Esophagus mucosa (tissue), 1 donor: ENCODE measurements at regions not wholly inside any gene's neighbourhood (a gene's known extent, or its start where the extent isn't known, plus 50 kb on each side); places are given as distances from the start of the nearest gene placed in this dataset.
"Not testable (repeated sequence)": the region's sequence is repeated elsewhere in the genome, so short reads cannot be mapped to it uniquely, and the experiment has no call there.

Experiments used
- ATAC-seq: fragments of 200-7000 bp; cut with Tn5 transposase; one replicate; pipeline ENCODE4 v1.9.1; 2020
- donor health status: DM: yes; HTN: yes; CAD: no.

- no peak for ATAC-seq
Measured at GRCh38 chr6:81624453-81624852, 128.0 kb downstream of the TENT5A start.

DNA sequence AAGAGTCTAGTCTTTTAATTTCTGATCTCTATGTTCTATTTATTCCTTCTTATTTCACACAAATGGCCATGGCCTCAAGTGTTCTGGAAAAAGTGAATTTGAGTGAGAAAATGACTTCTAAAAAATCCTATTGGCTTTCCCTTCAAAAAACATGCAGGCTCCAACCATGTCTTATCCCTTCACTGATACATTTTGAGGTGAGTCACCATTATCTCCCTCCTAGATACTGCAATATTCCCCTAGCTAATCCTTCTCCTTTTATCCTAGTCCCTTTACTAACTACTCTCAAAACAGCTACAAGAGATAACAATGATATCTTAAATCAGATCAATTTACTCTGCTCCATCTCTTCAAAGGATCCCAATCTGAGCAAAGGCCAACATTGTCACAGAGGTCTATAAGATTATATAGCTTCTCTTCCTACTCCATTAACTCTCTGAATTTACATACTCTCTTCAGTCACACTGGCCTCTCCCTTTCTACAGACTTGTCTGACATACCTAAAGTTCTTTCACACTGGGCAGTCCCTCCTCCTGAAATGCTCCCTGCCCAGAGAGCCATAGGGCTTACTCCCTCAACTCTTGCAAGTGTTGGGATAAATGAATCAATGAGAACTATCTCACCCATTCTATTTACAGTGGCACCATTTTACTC is 129.2 kb downstream of the TENT5A start:
- no peak for ATAC-seq

DNA sequence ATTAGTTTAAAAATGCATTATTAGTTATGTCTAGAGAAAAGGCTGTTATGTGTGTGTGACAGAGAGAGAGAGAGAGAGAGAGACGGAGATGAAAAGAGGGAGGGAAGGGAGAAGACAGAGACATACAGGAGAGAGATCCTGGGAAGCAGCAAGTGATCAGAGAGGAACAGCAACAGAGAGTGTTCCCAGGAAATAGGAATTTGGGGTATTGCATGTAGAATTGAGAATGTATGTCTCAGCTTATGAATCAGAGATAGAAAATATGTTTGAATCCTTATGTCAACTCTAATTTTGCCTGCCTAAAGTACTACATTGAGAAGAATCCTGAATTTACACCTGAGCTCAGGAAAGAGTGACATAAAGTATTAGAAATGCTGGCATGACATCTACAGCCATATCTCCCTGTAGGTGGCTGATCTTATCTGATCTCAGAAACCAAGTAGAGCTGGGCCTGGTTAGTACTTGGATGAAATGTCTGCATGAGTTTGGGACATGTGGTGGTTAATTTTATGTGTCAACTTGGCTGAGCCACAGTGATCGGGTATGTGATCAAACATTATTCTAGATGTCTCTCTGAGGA is 130.6 kb downstream of the TENT5A start:
- no peak for ATAC-seq

DNA sequence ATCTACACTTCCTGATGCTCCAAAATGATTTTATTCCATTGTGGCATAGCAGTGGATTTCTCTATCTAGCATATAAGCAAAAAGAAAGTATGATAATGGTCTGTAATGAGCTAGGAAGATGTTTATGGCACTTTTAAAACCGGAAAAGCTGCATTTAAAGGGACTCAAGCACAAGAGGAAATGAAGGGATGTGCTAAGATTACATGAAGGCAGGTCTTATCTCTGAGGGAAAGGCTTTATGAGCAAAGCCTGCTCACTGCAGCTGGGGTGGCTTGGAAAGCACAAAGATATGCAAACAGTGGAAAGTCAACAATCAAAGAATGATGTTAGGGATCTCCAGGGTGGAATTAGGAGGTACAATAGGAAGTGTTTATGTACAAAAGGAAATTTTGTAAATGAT is 138.2 kb downstream of the TENT5A start:
- no peak for ATAC-seq

GRCh38 chr6:81613606-81614005 is 138.9 kb downstream of the TENT5A start:
- no peak for ATAC-seq

GRCh38 chr6:81612136-81612535 is 140.3 kb downstream of the TENT5A start:
- ATAC-seq, result no peak

DNA sequence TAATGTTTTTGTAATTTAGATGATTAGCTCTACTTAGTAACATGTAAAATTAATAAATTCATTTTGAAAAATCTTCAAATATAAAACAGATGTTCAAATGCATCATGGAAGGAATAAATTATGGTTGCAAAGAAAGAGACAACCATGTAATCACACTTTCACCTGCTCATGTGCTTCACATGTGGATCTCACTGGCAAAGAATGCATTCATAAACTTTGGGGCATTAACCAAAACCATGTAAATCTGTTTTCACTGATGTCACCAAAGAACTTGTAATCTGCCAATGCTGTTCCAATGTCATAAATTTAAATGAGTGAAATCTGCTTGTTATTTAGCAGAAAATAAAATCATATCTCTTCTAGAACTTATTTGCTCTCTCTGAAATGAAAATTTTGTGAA is 142.7 kb downstream of the TENT5A start:
- no peak for ATAC-seq

GRCh38 chr6:81608776-81609175 is 143.7 kb downstream of the TENT5A start:
- no peak for ATAC-seq

GRCh38 chr6:81606965-81607381 is 145.5 kb downstream of the TENT5A start:
- ATAC-seq, result no peak

DNA sequence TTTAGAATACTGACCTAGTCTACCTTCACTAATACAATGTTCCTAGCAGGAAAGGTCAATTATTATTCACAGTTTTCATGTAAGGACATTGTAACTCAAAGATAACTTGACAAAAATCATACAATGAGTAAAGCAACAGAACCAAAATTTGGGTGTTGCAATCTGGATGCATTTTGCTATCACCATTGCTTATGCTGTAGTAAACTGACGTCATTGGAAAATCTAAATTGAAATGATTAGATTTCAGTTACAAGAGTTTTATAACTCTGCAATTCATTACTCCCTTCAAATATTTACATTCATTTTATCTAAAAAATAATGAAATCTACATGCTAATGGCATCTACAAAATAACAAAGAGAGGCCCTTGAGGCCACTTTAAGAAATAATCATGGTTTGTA is 147.0 kb downstream of the TENT5A start:
- ATAC-seq, result no peak

DNA sequence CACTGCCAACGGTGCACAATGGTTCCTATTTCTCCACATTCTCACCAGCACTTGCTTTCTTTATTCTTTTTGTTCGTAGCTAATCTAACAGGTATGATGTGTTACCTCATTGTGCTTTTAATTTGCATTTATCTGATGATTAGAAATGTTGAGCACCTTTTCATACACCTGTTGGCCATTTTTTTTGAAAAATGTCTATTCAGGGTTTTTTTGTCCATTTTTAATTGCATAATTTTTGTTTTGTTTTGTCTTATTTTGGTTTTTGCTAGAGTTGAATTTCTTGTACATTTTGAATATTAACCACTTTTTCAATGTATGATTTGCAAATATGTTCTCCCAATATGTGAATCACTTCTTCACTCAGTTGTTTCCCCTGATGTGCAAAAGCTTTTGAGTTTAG is 150.6 kb downstream of the TENT5A start:
- no peak for ATAC-seq

- not testable (repeated sequence) for ATAC-seq
Measured at GRCh38 chr6:81600488-81600887, 152.0 kb downstream of the TENT5A start.

GRCh38 chr6:81594501-81594900 is 158.0 kb downstream of the TENT5A start:
- ATAC-seq, result no peak

DNA sequence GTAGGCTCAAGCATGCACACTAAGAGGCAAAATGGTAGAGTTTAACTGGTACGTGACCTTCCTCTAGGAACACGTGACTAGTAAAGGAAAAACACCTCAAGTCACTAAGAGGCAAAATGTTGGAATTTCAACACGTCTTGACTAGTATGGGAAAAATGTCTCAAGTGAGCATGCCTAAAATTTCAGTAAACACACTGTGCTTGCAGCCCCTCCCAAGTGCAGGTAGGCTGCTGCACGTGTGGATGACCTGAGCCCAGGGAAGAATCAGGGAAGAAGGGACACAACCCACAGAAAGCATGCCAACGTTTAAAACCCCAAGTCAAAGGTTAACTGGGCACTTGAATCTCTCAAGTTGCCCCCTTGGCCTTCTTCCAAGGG is 162.2 kb downstream of the TENT5A start:
- no peak for ATAC-seq

- no peak for ATAC-seq
Measured at GRCh38 chr6:81589465-81590313, 162.8 kb downstream of the TENT5A start.

GRCh38 chr6:81585686-81586085 is 166.8 kb downstream of the TENT5A start:
- not testable (repeated sequence) for ATAC-seq

DNA sequence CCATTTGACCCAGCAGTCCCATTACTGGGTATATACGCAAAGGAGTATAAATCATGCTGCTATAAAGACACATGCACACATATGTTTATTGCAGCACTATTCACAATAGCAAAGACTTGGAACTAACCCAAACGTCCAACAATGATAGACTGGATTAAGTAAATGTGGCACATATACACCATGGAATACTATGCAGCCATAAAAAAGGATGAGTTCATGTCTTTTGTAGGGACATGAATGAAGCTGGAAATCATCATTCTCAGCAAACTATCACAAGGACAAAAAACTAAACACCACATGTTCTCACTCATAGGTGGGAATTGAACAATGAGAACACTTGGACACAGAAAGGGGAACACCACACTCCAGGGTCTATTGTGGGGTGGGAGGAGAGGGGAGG is 168.3 kb downstream of the TENT5A start:
- ATAC-seq, result not testable (repeated sequence)

- no peak for ATAC-seq
Measured at GRCh38 chr6:81575442-81575841, 177.0 kb downstream of the TENT5A start.

DNA sequence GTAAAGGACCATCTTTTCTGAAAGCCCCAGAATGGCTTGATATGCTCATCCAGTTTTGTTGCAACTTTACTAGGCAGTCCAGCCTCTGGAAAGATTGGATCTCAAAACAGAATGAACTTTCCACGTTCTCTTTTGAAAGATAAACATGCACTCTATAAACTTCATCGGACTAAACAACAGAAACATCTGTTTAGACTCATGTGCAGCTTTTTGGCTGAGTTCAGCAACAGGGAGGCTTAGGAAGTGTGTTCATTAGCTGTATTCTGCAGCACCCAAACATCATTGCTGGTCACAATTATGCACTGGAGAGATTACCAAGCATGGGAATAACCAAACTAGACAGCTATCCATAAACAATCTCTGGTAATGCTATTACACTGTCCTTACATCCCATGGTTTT is 180.5 kb downstream of the TENT5A start:
- no peak for ATAC-seq

DNA sequence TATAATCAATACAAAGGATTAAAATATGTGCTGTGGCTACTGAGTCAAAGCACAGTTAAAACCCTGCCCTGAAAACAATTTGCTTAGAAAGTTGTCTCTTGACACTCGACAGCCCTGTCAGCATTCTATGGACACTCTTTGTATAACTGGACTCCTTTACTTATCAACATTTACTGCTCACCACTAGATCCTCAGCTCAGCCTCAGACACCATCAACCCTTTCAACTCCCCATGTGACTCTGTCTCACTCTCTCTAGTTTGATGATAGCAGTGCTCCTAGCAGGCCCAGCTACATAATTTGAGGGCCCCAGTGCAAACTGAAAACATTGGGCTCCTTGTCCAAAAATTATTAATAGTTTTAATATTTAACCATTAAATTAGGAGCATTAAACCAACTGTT is 181.8 kb downstream of the TENT5A start:
- no peak for ATAC-seq

DNA sequence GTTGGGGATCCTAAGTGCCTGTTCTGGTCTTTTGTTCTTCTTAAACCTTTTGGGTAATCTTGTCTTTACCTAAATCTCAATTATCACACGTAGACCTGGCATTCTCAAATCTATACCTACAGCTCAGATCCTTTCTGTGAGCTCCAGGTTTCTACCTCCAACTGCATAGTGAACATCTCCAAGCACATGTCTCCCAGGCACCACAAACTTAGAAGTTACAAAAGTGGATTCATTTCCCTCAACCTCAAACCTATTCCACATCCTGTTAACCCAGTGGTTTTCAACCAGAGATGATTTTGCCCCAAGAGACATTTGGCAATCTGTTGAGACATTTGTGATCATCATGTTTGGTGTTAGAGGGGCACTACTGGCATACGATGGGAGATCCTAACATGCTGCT is 183.5 kb downstream of the TENT5A start:
- ATAC-seq, result no peak

GRCh38 chr6:81565071-81565470 is 187.4 kb downstream of the TENT5A start:
- ATAC-seq, result no peak

GRCh38 chr6:81564470-81565068 is 187.9 kb downstream of the TENT5A start:
- ATAC-seq, result no peak

DNA sequence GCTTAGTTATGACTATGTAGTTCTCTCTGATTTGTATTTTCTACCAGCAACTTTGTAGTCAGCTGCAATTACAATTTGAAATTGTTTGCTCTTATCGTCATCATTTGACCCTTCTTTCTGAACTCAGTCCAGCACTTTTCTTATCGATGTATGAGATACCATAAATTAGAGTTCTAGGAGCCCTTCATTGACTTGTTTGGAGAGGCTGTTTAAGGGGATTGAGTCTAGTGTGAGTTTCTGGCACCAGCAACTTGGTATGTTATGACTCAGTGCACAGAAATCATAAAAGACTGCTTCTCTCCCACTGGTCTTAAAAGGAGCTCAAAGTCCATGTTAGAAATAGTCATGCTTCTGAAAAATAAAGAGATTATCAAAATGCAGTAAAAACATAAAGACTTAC is 190.3 kb downstream of the TENT5A start:
- no peak for ATAC-seq
